ENCODE measurements at regions not wholly inside any gene's neighbourhood (a gene's known extent, or its start where the extent isn't known, plus 50 kb on each side); places are given as distances from the start of the nearest gene placed in this dataset.

- no peak for TF ChIP-seq CTCF (IDR thresholded peaks at IDR 0.05)
- no peak overlapping the region for H3K4me3 ChIP-seq (ENCODE audit: low read depth, poor library complexity, severe bottlenecking)
- DNase-seq (ENCODE audit: low spot score in 2 of 2), result no peak
- intact Hi-C loops (cut with DNase I; ENCODE audit: low total_unique reads), result no loop called here
These were observed 427.2 kb downstream of the USP25 start for GRCh38 chr21:16156841-16157489.

- H3K4me3 ChIP-seq (ENCODE audit: low read depth, poor library complexity, severe bottlenecking), result no peak overlapping the region
- WGBS, 2 donors, result 76 to 82% methylated on average over 5 of the region's 5 CpGs
- no peak for DNase-seq (ENCODE audit: low spot score in 2 of 2)
- intact Hi-C loops (cut with DNase I; ENCODE audit: low total_unique reads), result no loop called here
- no peak for TF ChIP-seq POLR2A (IDR thresholded peaks at IDR 0.05)
- no peak for TF ChIP-seq CTCF (IDR thresholded peaks at IDR 0.05)
These were observed 429.6 kb downstream of the USP25 start for GRCh38 chr21:16159213-16159970.

- no peak overlapping the region for H3K4me3 ChIP-seq (ENCODE audit: low read depth, poor library complexity, severe bottlenecking)
- 88 to 90% methylated on average over 2 of the region's 2 CpGs for WGBS, 2 donors
- TF ChIP-seq CTCF (IDR thresholded peaks at IDR 0.05), result no peak
- no peak for DNase-seq (ENCODE audit: low spot score in 2 of 2)
- intact Hi-C loops (cut with DNase I; ENCODE audit: low total_unique reads), result no loop called here
These were observed 430.2 kb downstream of the USP25 start for GRCh38 chr21:16159971-16160350.

- DNase-seq (ENCODE audit: low spot score in 2 of 2), result no peak
- TF ChIP-seq CTCF (IDR thresholded peaks at IDR 0.05), result no peak
- WGBS, 2 donors, result 73 to 79% methylated on average over 2 of the region's 2 CpGs
- intact Hi-C loops (cut with DNase I; ENCODE audit: low total_unique reads), result no loop called here
- no peak overlapping the region for H3K4me3 ChIP-seq (ENCODE audit: low read depth, poor library complexity, severe bottlenecking)
These were observed 433.2 kb downstream of the USP25 start for GRCh38 chr21:16162953-16163352.

GRCh38 chr21:16169102-16169511, 439.3 kb downstream of the USP25 start:
- WGBS, 2 donors, result 30 to 38% methylated on average over 4 of the region's 4 CpGs
- TF ChIP-seq CTCF (IDR thresholded peaks at IDR 0.05) (no peak), POLR2A (IDR thresholded peaks at IDR 0.05) (no peak)
- intact Hi-C loops (cut with DNase I; ENCODE audit: low total_unique reads), result no loop called here
- DNase-seq (ENCODE audit: low spot score in 2 of 2), result no peak
- H3K4me3 ChIP-seq (ENCODE audit: low read depth, poor library complexity, severe bottlenecking), result no peak overlapping the region

GRCh38 chr21:16169779-16170178, 440.0 kb downstream of the USP25 start:
- WGBS, 2 donors, result 68 to 76% methylated on average over 1 of the region's 1 CpG
- intact Hi-C loops (cut with DNase I; ENCODE audit: low total_unique reads), result no loop called here
- DNase-seq (ENCODE audit: low spot score in 2 of 2), result no peak
- TF ChIP-seq CTCF (IDR thresholded peaks at IDR 0.05), result no peak
- H3K4me3 ChIP-seq (ENCODE audit: low read depth, poor library complexity, severe bottlenecking), result no peak overlapping the region
